Neural cell (in vitro differentiated cells): ENCODE measurements at regions not wholly inside any gene's neighbourhood (a gene's known extent, or its start where the extent isn't known, plus 50 kb on each side); places are given as distances from the start of the nearest gene placed in this dataset.

Source experiments
- H2AFZ ChIP-seq: fragments of 200-600, 300-800 bp; sonication (generic), shearing (Covaris generic); 2 replicates; pipeline ENCODE4 v1.6.0; 2014; ENCODE audit warnings: low read depth, mild to moderate bottlenecking, antibody characterized with exemption, low read length, moderate library complexity
- H3F3A ChIP-seq: fragments of 200-600 bp; shearing (Covaris generic); 2 replicates; pipeline ENCODE4 v1.6.1; 2016; ENCODE audit warnings: mild to moderate bottlenecking, moderate library complexity, mixed read lengths, antibody characterized with exemption, low read length; ENCODE audit not compliant: insufficient read depth, poor library complexity, severe bottlenecking
- H3K27ac ChIP-seq: fragments of 200-600, 300-800 bp; sonication (generic), shearing (Covaris generic); 2 replicates; pipeline ENCODE4 v1.5.1; 2014; ENCODE audit warnings: mild to moderate bottlenecking, low read length, moderate library complexity
- H3K27me3 ChIP-seq: fragments of 300-800, 200-600 bp; sonication (generic), shearing (Covaris generic); 2 replicates; pipeline ENCODE4 v1.6.0; 2014; ENCODE audit warnings: mild to moderate bottlenecking, low read depth, low read length, moderate library complexity; ENCODE audit not compliant: insufficient read depth
- H3K36me3 ChIP-seq: fragments of 300-800, 200-600 bp; sonication (generic), shearing (Covaris generic); 2 replicates; pipeline ENCODE4 v1.5.1; 2014; ENCODE audit warnings: mild to moderate bottlenecking, antibody characterized with exemption, low read length, moderate library complexity; ENCODE audit not compliant: insufficient read depth
- H3K4me2 ChIP-seq: fragments of 300-800, 200-600 bp; sonication (generic), shearing (Covaris generic); 2 replicates; pipeline ENCODE4 v1.6.0; 2014; ENCODE audit warnings: mild to moderate bottlenecking, low read length
- H3K4me3 ChIP-seq: fragments of 300-800, 200-600 bp; sonication (generic), shearing (Covaris generic); 2 replicates; pipeline ENCODE4 v1.5.1; 2014; ENCODE audit warnings: mild to moderate bottlenecking, low read length, moderate library complexity
- H3K79me2 ChIP-seq: fragments of 200-600 bp; shearing (Covaris generic); replicated peaks from 2 replicates; pipeline ENCODE4 v1.6.0; 2014; ENCODE audit warnings: mild to moderate bottlenecking, low read length, moderate library complexity; ENCODE audit not compliant: insufficient read depth
- H3K9ac ChIP-seq: fragments of 300-800, 200-600 bp; sonication (generic), shearing (Covaris generic); 2 replicates; pipeline ENCODE4 v1.6.1; 2016; ENCODE audit warnings: mild to moderate bottlenecking, low read length, mixed read lengths
- H3K9me2 ChIP-seq: fragments of 200-600 bp; shearing (Covaris generic); 2 replicates; pipeline ENCODE4 v1.6.1; 2016; ENCODE audit warnings: mild to moderate bottlenecking, low read length, mixed read lengths; ENCODE audit not compliant: insufficient read depth
- H3K9me3 ChIP-seq: fragments of 200-600, 300-800 bp; sonication (generic), shearing (Covaris generic); 2 replicates; pipeline ENCODE4 v1.6.1; 2016; ENCODE audit warnings: mild to moderate bottlenecking, mixed run types, low read length, moderate library complexity, mixed read lengths
- H4K20me1 ChIP-seq: fragments of 200-600 bp; shearing (Covaris generic); 2 replicates; pipeline ENCODE4 v1.6.1; 2016; ENCODE audit warnings: mild to moderate bottlenecking, mixed run types; ENCODE audit not compliant: insufficient read depth
- CTCF ChIP-seq: fragments of 450-650 bp; IDR thresholded peaks from 2 replicates; pipeline ENCODE4 v1.5.1; 2014; ENCODE audit warnings: antibody characterized with exemption, mild to moderate bottlenecking, moderate library complexity; ENCODE audit not compliant: poor library complexity, severe bottlenecking
- EP300 ChIP-seq: fragments of 450-650 bp; conservative IDR thresholded peaks from 2 replicates; pipeline ENCODE4 v1.6.1; 2014; ENCODE audit warnings: antibody characterized with exemption, mild to moderate bottlenecking, moderate library complexity; ENCODE audit not compliant: poor library complexity, severe bottlenecking
- EZH2 ChIP-seq: fragments of 200-600, 300-800 bp; shearing (Covaris generic), sonication (generic); IDR thresholded peaks from 2 replicates; pipeline ENCODE4 v1.6.1; 2014; ENCODE audit warnings: antibody characterized with exemption, low read length, borderline replicate concordance, mild to moderate bottlenecking; ENCODE audit not compliant: insufficient read depth, poor library complexity, severe bottlenecking
- MXI1 ChIP-seq: fragments of 450-650 bp; conservative IDR thresholded peaks from 2 replicates; pipeline ENCODE4 v1.6.1; 2014; ENCODE audit warnings: antibody characterized with exemption, mild to moderate bottlenecking; ENCODE audit not compliant: poor library complexity, severe bottlenecking
- POLR2AphosphoS5 ChIP-seq: IDR thresholded peaks from 2 replicates; pipeline ENCODE4 v1.6.1; 2012
- RAD21 ChIP-seq: fragments of 450-650 bp; conservative IDR thresholded peaks from 2 replicates; pipeline ENCODE4 v1.6.1; 2014; ENCODE audit warnings: antibody characterized with exemption, mild to moderate bottlenecking, moderate library complexity
- REST ChIP-seq: IDR thresholded peaks from 2 replicates; pipeline ENCODE4 v1.6.1; 2012; ENCODE audit warnings: borderline replicate concordance
- SMC3 ChIP-seq: fragments of 450-650 bp; conservative IDR thresholded peaks from 2 replicates; pipeline ENCODE4 v1.6.1; 2014; ENCODE audit warnings: antibody characterized with exemption, mild to moderate bottlenecking, moderate library complexity; ENCODE audit not compliant: poor library complexity
- TAF1 ChIP-seq: IDR thresholded peaks from 2 replicates; pipeline ENCODE4 v1.6.1; 2012; ENCODE audit warnings: low read depth

GRCh38 chr9:95813923-95814322, 61.6 kb upstream of the ERCC6L2 start:
- H4K20me1 ChIP-seq, result no peaks in the 10 kb centered on the region
- no peak overlapping the region for H3K27ac ChIP-seq
- no peak overlapping the region for H3K4me3 ChIP-seq
- no peaks in the 10 kb centered on the region for H3K79me2 ChIP-seq
- no peak overlapping the region for H3K9ac ChIP-seq
- no peak overlapping the region for H2AFZ ChIP-seq
- no peaks in the 10 kb centered on the region for H3K9me2 ChIP-seq
- TF ChIP-seq CTCF (no peak), EZH2 (no peak), EP300 (no peak), RAD21 (no peak), REST (no peak), SMC3 (no peak), POLR2AphosphoS5 (no peak), MXI1 (no peak), TAF1 (no peak)
- no peaks in the 10 kb centered on the region for H3K27me3 ChIP-seq
- no peaks in the 10 kb centered on the region for H3F3A ChIP-seq
- H3K4me2 ChIP-seq, result no peak overlapping the region
- H3K36me3 ChIP-seq, result no peaks in the 10 kb centered on the region
- H3K9me3 ChIP-seq, result no peaks in the 10 kb centered on the region

- H3K9me3 ChIP-seq, result no peaks in the 10 kb centered on the region
- H3K79me2 ChIP-seq, result no peaks in the 10 kb centered on the region
- no peaks in the 10 kb centered on the region for H3K9me2 ChIP-seq
- no peak overlapping the region for H2AFZ ChIP-seq
- H3K4me3 ChIP-seq, result no peak overlapping the region
- no peaks in the 10 kb centered on the region for H3K36me3 ChIP-seq
- no peaks in the 10 kb centered on the region for H4K20me1 ChIP-seq
- no peak overlapping the region for H3K27ac ChIP-seq
- no peak for TF ChIP-seq SMC3
- no peak for TF ChIP-seq POLR2AphosphoS5
- no peak for TF ChIP-seq RAD21
- no peak for TF ChIP-seq MXI1
- TF ChIP-seq EZH2, result no peak
- no peak for TF ChIP-seq TAF1
- no peak for TF ChIP-seq EP300
- TF ChIP-seq CTCF, result no peak
- no peak for TF ChIP-seq REST
- H3F3A ChIP-seq, result no peaks in the 10 kb centered on the region
- H3K9ac ChIP-seq, result no peak overlapping the region
- H3K4me2 ChIP-seq, result no peak overlapping the region
- H3K27me3 ChIP-seq, result no peaks in the 10 kb centered on the region
Observed at GRCh38 chr9:95810814-95811213, 64.7 kb upstream of the ERCC6L2 start.
